ENCODE measurements at regions not wholly inside any gene's neighbourhood (a gene's known extent, or its start where the extent isn't known, plus 50 kb on each side); places are given as distances from the start of the nearest gene placed in this dataset.

DNA sequence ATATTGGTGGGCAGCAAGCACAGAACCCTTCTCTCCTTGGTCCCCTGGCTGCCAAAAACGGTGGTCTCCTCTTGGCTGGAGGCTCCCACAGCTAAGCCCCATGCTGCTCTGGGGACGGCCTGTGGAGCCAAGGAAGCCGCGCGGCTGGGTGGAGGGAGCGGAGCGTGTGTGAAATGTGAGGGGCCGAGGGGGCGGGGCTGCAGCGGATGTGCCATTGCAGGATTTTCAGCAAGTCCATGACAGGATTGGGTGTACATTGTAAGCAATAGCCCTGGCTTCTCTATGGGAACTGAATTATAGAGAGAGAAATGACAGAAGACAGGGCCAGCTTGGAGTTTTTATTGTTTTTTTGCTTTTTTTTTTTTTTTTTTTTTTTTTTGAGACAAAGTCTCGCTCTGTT lies 336.5 kb downstream of the DIRAS2 start:
- Histone ChIP-seq H3K4me3 (ENCODE audit: low read length in 2 of 2) (no peak overlapping the region), H3K9ac (ENCODE audit: low read depth in 1 of 2, low read length in 2 of 2) (no peak overlapping the region), H3K27ac (ENCODE audit: low read depth in 2 of 2, low read length in 2 of 2) (no peak overlapping the region), H3K9me3 (ENCODE audit: control insufficient read depth in 2 of 2, low read length in 2 of 2) (no peaks in the 10 kb centered on the region), H3K4me1 (ENCODE audit: control insufficient read depth in 2 of 2, insufficient read depth in 2 of 2, low read length in 2 of 2) (peaks cover 0 to 8% of the 10 kb centered on the region in 2 donors), H3K27me3 (ENCODE audit: control insufficient read depth in 2 of 2, insufficient read depth in 2 of 2, low read length in 2 of 2) (no peaks in the 10 kb centered on the region), H3K36me3 (ENCODE audit: control insufficient read depth in 2 of 2, insufficient read depth in 2 of 2, low read length in 2 of 2) (no peaks in the 10 kb centered on the region)

DNA sequence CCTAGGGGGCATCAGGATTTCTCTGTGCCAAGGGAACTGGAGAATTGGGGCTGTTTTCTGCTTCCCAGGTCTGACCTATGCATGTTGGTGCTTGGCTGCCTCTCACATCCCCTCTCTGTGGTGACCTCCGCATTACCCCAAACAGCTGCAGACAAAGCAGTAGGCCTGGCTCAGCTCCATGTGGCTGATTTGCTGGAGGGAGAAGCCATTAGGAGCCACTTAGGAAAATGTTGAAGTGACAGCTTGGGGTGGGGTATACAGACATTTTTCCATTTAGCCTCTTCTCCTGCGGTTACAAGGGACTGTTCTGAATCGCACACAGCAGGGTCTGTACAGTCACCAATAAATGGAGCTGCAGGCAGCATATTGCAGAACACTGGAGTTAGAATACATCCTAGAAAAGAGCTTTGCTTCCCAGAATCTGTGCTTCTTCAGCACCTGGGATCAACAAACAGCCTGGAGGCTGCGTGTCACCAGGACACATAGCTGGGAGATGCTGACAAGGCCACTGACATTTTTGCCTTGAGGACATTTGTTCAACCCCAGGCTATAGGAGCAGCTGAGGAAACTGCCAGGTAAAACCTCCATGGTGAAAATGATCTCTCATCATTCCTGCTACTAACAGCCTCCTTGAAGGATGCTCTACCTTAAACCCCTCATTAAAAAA lies 335.3 kb downstream of the DIRAS2 start:
- Histone ChIP-seq H3K9me3 (ENCODE audit: control insufficient read depth in 2 of 2, low read length in 2 of 2) (no peaks in the 10 kb centered on the region), H3K27ac (ENCODE audit: low read depth in 2 of 2, low read length in 2 of 2) (no peak overlapping the region), H3K4me3 (ENCODE audit: low read length in 2 of 2) (no peak overlapping the region), H3K27me3 (ENCODE audit: control insufficient read depth in 2 of 2, insufficient read depth in 2 of 2, low read length in 2 of 2) (no peaks in the 10 kb centered on the region), H3K9ac (ENCODE audit: low read depth in 1 of 2, low read length in 2 of 2) (no peak overlapping the region), H3K4me1 (ENCODE audit: control insufficient read depth in 2 of 2, insufficient read depth in 2 of 2, low read length in 2 of 2) (peaks cover 0 to 8% of the 10 kb centered on the region in 2 donors), H3K36me3 (ENCODE audit: control insufficient read depth in 2 of 2, insufficient read depth in 2 of 2, low read length in 2 of 2) (no peaks in the 10 kb centered on the region)

DNA sequence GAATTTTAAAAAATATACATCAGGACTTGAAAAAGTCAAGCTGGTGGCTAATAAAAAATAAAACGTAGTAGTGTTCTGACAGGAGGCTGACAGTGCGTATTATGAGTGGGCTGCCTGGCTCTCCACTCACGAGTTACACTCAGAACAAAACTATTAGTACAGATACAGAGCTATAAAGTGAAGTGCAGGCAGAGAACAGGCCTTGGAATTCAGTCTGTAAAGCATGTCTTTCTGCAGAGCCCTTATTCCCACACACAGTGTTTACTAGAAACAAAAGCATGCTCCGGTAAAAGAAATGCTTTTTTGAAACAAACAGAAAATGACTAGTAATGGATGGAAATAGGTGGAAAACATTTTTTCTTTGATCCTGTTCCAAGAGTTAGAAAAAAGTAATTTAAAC lies 334.7 kb downstream of the DIRAS2 start:
- H3K9me3 ChIP-seq (ENCODE audit: control insufficient read depth in 2 of 2, low read length in 2 of 2): no peaks in the 10 kb centered on the region
- no peak overlapping the region for H3K4me3 ChIP-seq (ENCODE audit: low read length in 2 of 2)
- H3K27me3 ChIP-seq (ENCODE audit: control insufficient read depth in 2 of 2, insufficient read depth in 2 of 2, low read length in 2 of 2): no peaks in the 10 kb centered on the region
- no peaks in the 10 kb centered on the region for H3K36me3 ChIP-seq (ENCODE audit: control insufficient read depth in 2 of 2, insufficient read depth in 2 of 2, low read length in 2 of 2)
- peaks cover 0 to 8% of the 10 kb centered on the region in 2 donors for H3K4me1 ChIP-seq (ENCODE audit: control insufficient read depth in 2 of 2, insufficient read depth in 2 of 2, low read length in 2 of 2)
- H3K9ac ChIP-seq (ENCODE audit: low read depth in 1 of 2, low read length in 2 of 2): no peak overlapping the region
- no peak overlapping the region for H3K27ac ChIP-seq (ENCODE audit: low read depth in 2 of 2, low read length in 2 of 2)

DNA sequence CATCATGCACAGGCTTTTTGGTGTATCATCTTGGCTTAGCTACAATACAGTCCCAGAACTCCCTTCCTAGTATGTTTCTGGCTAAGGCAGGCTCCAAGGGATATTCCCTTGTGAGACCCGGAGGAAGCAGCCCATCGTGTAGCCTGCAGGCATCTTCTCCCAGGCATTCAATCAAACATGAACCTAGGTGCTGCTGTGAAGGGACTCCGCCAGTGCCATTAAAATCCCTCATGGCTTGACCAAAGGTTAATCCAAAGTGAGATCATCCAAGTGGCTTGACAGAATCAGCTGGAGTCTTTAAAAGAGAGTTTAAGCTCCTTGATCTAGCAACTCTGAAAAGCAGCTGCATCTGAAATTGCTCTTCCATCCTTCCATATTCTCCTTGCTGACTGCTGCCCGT lies 333.9 kb downstream of the DIRAS2 start:
- Histone ChIP-seq H3K4me1 (ENCODE audit: control insufficient read depth in 2 of 2, insufficient read depth in 2 of 2, low read length in 2 of 2) (peaks cover 0 to 8% of the 10 kb centered on the region in 2 donors), H3K9ac (ENCODE audit: low read depth in 1 of 2, low read length in 2 of 2) (no peak overlapping the region), H3K9me3 (ENCODE audit: control insufficient read depth in 2 of 2, low read length in 2 of 2) (no peaks in the 10 kb centered on the region), H3K27me3 (ENCODE audit: control insufficient read depth in 2 of 2, insufficient read depth in 2 of 2, low read length in 2 of 2) (no peaks in the 10 kb centered on the region), H3K27ac (ENCODE audit: low read depth in 2 of 2, low read length in 2 of 2) (peak overlapping the region in 1 of 2 donors; percentile 24), H3K36me3 (ENCODE audit: control insufficient read depth in 2 of 2, insufficient read depth in 2 of 2, low read length in 2 of 2) (no peaks in the 10 kb centered on the region), H3K4me3 (ENCODE audit: low read length in 2 of 2) (no peak overlapping the region)

DNA sequence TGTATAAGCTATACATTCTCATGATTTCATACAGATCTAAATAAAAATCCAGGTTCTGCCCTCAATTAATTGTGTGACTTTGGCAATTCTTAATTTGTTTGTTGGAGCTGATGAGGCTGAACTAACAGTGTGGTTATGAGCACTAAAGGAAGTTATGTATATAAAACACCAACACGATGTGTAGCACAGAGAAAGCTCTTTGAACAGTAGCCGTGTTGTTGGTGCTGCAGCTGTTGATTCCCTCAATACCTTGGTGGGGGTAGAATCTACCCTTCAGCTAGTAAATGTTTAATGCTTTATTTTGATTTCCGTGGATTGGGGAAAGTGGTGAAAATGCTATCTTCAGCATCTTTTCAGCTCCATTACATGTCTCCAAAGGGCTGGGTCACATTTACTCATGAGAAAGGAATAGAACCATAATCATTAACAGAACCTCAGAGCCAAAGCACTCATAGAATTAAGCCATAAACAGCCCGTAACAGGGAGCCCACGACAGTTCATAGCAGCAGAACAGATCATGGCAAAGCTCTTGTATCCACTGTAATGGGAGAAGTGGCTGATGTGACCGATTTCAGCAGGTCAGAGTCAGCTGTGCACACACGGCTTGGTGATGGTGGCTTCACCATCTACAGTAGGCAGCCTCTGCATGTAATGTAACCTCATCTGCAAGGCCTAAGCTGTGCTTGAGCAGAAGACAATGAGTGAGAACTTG lies 332.7 kb downstream of the DIRAS2 start:
- H3K27me3 ChIP-seq (ENCODE audit: control insufficient read depth in 2 of 2, insufficient read depth in 2 of 2, low read length in 2 of 2): no peaks in the 10 kb centered on the region
- peak overlapping the region in 1 of 2 donors; percentile 56 for H3K27ac ChIP-seq (ENCODE audit: low read depth in 2 of 2, low read length in 2 of 2)
- H3K9ac ChIP-seq (ENCODE audit: low read depth in 1 of 2, low read length in 2 of 2): no peak overlapping the region

DNA sequence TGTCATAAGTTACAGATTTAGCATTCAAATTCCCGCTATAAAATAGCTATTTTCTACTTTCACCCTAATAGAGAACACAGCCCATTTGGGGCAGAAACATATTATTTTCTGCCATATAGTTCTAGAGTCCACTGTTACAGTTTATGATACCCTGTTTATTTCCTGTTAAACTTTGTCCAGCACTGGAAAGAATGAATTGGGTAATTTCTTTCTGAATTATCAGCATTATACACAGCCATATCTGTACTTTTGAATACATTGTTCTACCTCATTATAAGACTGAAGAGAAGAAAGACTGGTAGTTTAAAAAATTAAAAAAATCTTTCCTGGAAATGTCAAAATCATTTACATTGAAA lies 332.1 kb downstream of the DIRAS2 start:
- no peaks in the 10 kb centered on the region for H3K36me3 ChIP-seq (ENCODE audit: control insufficient read depth in 2 of 2, insufficient read depth in 2 of 2, low read length in 2 of 2)
- H3K27me3 ChIP-seq (ENCODE audit: control insufficient read depth in 2 of 2, insufficient read depth in 2 of 2, low read length in 2 of 2): no peaks in the 10 kb centered on the region
- no peak overlapping the region for H3K9ac ChIP-seq (ENCODE audit: low read depth in 1 of 2, low read length in 2 of 2)
- peak overlapping the region in 1 of 2 donors; percentile 56 for H3K27ac ChIP-seq (ENCODE audit: low read depth in 2 of 2, low read length in 2 of 2)
- no peaks in the 10 kb centered on the region for H3K9me3 ChIP-seq (ENCODE audit: control insufficient read depth in 2 of 2, low read length in 2 of 2)
- peak overlapping the region in 1 of 2 donors; percentile 54 for H3K4me3 ChIP-seq (ENCODE audit: low read length in 2 of 2)
- H3K4me1 ChIP-seq (ENCODE audit: control insufficient read depth in 2 of 2, insufficient read depth in 2 of 2, low read length in 2 of 2): peaks cover 0 to 8% of the 10 kb centered on the region in 2 donors

More for the DNA sequence above, 332.7 kb downstream of the DIRAS2 start:
- Histone ChIP-seq H3K36me3 (ENCODE audit: control insufficient read depth in 2 of 2, insufficient read depth in 2 of 2, low read length in 2 of 2) (no peaks in the 10 kb centered on the region), H3K4me1 (ENCODE audit: control insufficient read depth in 2 of 2, insufficient read depth in 2 of 2, low read length in 2 of 2) (peaks cover 0 to 8% of the 10 kb centered on the region in 2 donors), H3K4me3 (ENCODE audit: low read length in 2 of 2) (peak overlapping the region in 1 of 2 donors; percentile 54), H3K9me3 (ENCODE audit: control insufficient read depth in 2 of 2, low read length in 2 of 2) (no peaks in the 10 kb centered on the region)

DNA sequence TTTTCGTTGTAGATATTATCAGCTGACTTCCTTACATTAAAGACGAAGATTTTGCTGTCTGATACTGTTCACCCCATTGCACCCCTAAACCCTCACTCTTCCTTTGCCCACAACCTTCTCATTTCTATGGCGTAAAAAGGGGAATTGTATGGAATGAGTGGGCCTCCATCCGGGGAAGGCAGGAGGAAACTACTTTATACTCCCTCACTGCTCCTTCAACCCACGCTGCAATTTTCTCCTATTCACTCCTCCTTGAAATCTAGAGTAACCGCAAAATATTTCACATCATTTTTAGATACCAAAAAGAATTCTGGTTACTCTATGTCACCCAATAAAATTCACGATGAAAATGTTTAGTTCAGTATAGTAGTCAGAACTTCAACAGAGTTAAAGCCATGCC lies 330.8 kb downstream of the DIRAS2 start:
- Histone ChIP-seq H3K4me1 (ENCODE audit: control insufficient read depth in 2 of 2, insufficient read depth in 2 of 2, low read length in 2 of 2) (peaks cover 0 to 8% of the 10 kb centered on the region in 2 donors), H3K9me3 (ENCODE audit: control insufficient read depth in 2 of 2, low read length in 2 of 2) (no peaks in the 10 kb centered on the region), H3K27me3 (ENCODE audit: control insufficient read depth in 2 of 2, insufficient read depth in 2 of 2, low read length in 2 of 2) (no peaks in the 10 kb centered on the region), H3K9ac (ENCODE audit: low read depth in 1 of 2, low read length in 2 of 2) (no peak overlapping the region), H3K4me3 (ENCODE audit: low read length in 2 of 2) (no peak overlapping the region), H3K36me3 (ENCODE audit: control insufficient read depth in 2 of 2, insufficient read depth in 2 of 2, low read length in 2 of 2) (no peaks in the 10 kb centered on the region), H3K27ac (ENCODE audit: low read depth in 2 of 2, low read length in 2 of 2) (no peak overlapping the region)

DNA sequence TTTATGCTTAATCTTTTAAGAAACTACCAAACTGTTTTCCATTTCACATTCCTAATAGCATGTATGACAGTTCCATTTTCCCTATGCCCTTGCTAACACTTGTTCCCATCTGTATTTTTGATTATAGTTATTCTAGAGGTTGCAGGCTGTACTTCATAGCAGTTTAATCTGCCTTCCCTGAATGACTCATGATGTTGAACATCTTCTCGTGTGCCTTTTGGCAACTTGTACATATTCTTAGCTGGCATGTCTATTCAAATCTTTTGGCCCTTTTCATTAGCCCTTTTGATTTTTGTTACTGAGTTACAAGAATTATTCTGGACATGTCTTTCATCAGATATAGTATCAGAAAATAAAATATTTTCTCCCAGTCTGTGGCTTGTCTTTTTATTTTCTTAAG lies 320.3 kb downstream of the DIRAS2 start:
- H3K27me3 ChIP-seq (ENCODE audit: control insufficient read depth in 2 of 2, insufficient read depth in 2 of 2, low read length in 2 of 2): no peaks in the 10 kb centered on the region
- no peak overlapping the region for H3K27ac ChIP-seq (ENCODE audit: low read depth in 2 of 2, low read length in 2 of 2)
- no peaks in the 10 kb centered on the region for H3K4me1 ChIP-seq (ENCODE audit: control insufficient read depth in 2 of 2, insufficient read depth in 2 of 2, low read length in 2 of 2)
- H3K4me3 ChIP-seq (ENCODE audit: low read length in 2 of 2): no peak overlapping the region
- no peaks in the 10 kb centered on the region for H3K36me3 ChIP-seq (ENCODE audit: control insufficient read depth in 2 of 2, insufficient read depth in 2 of 2, low read length in 2 of 2)
- H3K9ac ChIP-seq (ENCODE audit: low read depth in 1 of 2, low read length in 2 of 2): no peak overlapping the region
- no peaks in the 10 kb centered on the region for H3K9me3 ChIP-seq (ENCODE audit: control insufficient read depth in 2 of 2, low read length in 2 of 2)

DNA sequence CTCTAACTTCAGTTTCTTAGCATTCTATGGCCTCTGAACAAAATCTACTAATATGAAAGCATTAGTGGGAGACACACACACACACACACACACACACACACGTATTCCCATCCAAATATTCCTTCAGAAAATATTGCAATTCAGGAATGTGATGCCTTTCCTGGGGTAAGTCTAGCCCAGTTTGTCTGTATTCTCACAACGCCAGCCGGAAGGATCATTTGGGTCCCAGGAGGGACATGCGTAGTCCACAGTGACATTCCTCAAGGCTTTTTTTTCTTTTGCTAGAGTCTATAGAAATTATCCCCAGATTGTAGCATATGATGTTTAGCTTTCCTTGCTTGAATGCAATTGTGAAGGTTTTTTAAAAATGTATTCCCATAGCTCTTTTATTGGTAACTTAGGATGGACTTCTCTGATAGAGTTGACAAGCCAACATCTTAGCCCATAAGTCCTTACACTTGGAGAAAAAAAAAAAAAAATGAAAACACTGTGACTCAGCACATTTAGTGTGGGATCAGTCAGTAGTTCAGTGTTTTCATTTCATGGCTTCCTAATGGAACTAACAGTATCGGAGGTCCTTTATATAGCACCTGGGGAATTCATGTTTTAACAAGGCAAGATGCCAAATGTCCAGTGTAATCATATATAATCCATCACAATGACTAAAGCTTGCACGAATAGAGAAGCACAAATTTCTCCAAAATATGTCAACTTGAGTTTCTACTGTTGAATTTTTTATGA lies 316.5 kb downstream of the DIRAS2 start:
- no peak overlapping the region for H3K27ac ChIP-seq (ENCODE audit: low read depth in 2 of 2, low read length in 2 of 2)
- H3K36me3 ChIP-seq (ENCODE audit: control insufficient read depth in 2 of 2, insufficient read depth in 2 of 2, low read length in 2 of 2): no peaks in the 10 kb centered on the region
- no peak overlapping the region for H3K9ac ChIP-seq (ENCODE audit: low read depth in 1 of 2, low read length in 2 of 2)
- H3K27me3 ChIP-seq (ENCODE audit: control insufficient read depth in 2 of 2, insufficient read depth in 2 of 2, low read length in 2 of 2): peaks cover 0 to 3% of the 10 kb centered on the region in 2 donors
- no peak overlapping the region for H3K4me3 ChIP-seq (ENCODE audit: low read length in 2 of 2)
- H3K4me1 ChIP-seq (ENCODE audit: control insufficient read depth in 2 of 2, insufficient read depth in 2 of 2, low read length in 2 of 2): no peaks in the 10 kb centered on the region
- H3K9me3 ChIP-seq (ENCODE audit: control insufficient read depth in 2 of 2, low read length in 2 of 2): no peaks in the 10 kb centered on the region

DNA sequence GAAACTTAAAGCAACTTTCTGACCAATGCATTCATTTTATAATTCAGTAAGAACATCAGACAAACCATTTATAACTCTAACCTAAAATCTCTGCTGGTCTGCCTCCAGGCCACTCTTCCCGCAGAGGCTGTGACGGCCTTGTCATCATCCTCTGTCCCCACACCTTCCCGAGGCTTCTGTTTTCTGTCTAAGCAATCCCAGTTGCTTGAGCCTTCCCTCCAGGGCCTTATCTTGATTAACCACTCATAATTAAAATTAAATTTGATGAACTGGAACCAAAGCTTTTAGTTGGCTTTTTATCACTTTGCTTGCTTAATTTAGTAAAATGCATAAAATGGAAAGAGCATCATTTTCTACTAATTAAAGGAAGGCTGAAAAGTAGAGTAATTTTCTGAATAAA lies 312.4 kb downstream of the DIRAS2 start:
- H3K4me1 ChIP-seq (ENCODE audit: control insufficient read depth in 2 of 2, insufficient read depth in 2 of 2, low read length in 2 of 2): no peaks in the 10 kb centered on the region
- H3K27me3 ChIP-seq (ENCODE audit: control insufficient read depth in 2 of 2, insufficient read depth in 2 of 2, low read length in 2 of 2): peaks cover 0 to 3% of the 10 kb centered on the region in 2 donors
- H3K9ac ChIP-seq (ENCODE audit: low read depth in 1 of 2, low read length in 2 of 2): no peak overlapping the region
- H3K27ac ChIP-seq (ENCODE audit: low read depth in 2 of 2, low read length in 2 of 2): no peak overlapping the region
- H3K4me3 ChIP-seq (ENCODE audit: low read length in 2 of 2): no peak overlapping the region
- no peaks in the 10 kb centered on the region for H3K9me3 ChIP-seq (ENCODE audit: control insufficient read depth in 2 of 2, low read length in 2 of 2)
- H3K36me3 ChIP-seq (ENCODE audit: control insufficient read depth in 2 of 2, insufficient read depth in 2 of 2, low read length in 2 of 2): no peaks in the 10 kb centered on the region

Measured in mucosa of rectum (tissue), 2 donors.